ENCODE measurements at regions not wholly inside any gene's neighbourhood (a gene's known extent, or its start where the extent isn't known, plus 50 kb on each side); places are given as distances from the start of the nearest gene placed in this dataset.
"Not testable (repeated sequence)": the region's sequence is repeated elsewhere in the genome, so short reads cannot be mapped to it uniquely, and the experiment has no call there.

DNA sequence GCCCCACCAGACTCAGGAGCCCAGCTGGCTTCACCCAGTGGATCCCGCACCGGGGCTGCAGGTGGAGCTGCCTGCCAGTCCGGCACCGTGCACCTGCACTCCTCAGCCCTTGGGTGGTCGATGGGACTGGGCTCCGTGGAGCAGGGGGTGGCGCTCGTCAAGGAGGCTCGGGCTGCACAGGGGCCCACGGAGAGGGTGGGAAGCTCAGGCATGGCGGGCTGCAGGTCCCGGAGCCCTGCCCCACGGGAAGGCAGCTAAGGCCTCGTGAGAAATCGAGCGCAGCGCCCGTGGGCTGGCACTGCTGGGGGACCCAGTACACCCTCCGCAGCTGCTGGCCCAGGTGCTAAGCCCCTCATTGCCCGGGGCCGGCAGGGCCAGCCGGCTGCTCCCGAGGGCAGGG, 766.1 kb downstream of the RAPGEF2 start:
- H3K27me3 Mint-ChIP-seq; H3K36me3 Mint-ChIP-seq; H3K9me3 ChIP-seq (ENCODE audit: low read length); H3K27ac Mint-ChIP-seq; H3K9me3 Mint-ChIP-seq; H3K36me3 ChIP-seq (ENCODE audit: insufficient read depth, low read length); H3K4me3 Mint-ChIP-seq; H3K4me1 Mint-ChIP-seq; H3K4me3 ChIP-seq (ENCODE audit: low read length); H3K27me3 ChIP-seq (ENCODE audit: insufficient read depth, low read length, poor library complexity, severe bottlenecking); H3K27ac ChIP-seq (ENCODE audit: low read depth, low read length); DNase-seq; POLR2A ChIA-PET; CTCF ChIA-PET; H3K4me1 ChIP-seq (ENCODE audit: insufficient read depth, low read length): not testable (repeated sequence)

DNA sequence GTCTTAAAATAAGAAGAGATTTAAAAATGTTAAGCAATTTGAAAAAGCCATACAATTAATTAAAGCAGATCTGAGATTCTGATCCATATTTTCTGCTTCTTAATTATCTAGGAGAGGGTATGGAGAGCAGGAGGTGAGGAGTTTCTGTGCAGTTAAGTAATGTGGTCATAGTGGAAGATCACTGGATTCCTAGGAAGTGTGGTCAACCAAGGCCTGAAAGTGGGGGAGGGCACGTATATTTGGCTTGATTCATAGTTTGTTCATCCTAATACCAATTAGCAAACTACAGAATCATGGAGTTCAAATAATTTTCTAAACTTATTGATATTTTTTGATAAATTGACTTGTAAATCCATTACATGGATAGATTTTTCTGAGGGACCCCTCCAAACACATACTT, 768.3 kb downstream of the RAPGEF2 start:
- Mint-ChIP-seq H3K36me3 (no peaks in the 10 kb centered on the region), H3K4me3 (no peak overlapping the region), H3K4me1 (no peaks in the 10 kb centered on the region), H3K27ac (no peak overlapping the region), H3K9me3 (peaks cover 2 to 18% (median 11%) of the 10 kb centered on the region in 5 donors), H3K27me3 (no peaks in the 10 kb centered on the region)
- CTCF ChIA-PET = no interaction called here
- Histone ChIP-seq H3K9me3 (ENCODE audit: low read length) (no peaks in the 10 kb centered on the region), H3K27ac (ENCODE audit: low read depth, low read length) (no peak overlapping the region), H3K4me1 (ENCODE audit: insufficient read depth, low read length) (no peaks in the 10 kb centered on the region), H3K4me3 (ENCODE audit: low read length) (no peak overlapping the region), H3K36me3 (ENCODE audit: insufficient read depth, low read length) (no peaks in the 10 kb centered on the region), H3K27me3 (ENCODE audit: insufficient read depth, low read length, poor library complexity, severe bottlenecking) (no peaks in the 10 kb centered on the region)
- DNase-seq = no peak
- POLR2A ChIA-PET = no interaction called here

DNA sequence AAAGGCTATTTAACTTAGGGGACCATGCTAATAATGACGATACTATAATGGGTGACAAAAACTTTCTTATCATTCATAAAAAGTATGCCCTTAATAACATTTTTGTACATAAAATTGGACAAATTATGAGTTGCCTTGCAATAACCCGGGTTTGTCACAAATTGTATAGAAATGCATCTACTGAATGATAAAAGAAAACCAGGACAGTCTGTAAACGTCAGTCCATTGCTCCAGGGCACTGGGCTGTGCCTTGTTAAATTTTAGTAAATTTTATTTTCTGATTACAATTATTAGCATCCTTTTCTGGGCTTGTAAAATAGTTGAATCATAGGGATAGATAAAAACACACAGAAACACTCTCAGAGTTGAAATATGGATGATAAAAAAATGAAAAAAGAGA, 778.3 kb downstream of the RAPGEF2 start:
- no peaks in the 10 kb centered on the region for H3K9me3 ChIP-seq (ENCODE audit: low read length)
- H3K27me3 Mint-ChIP-seq = no peaks in the 10 kb centered on the region
- H3K4me3 Mint-ChIP-seq = no peak overlapping the region
- H3K27ac Mint-ChIP-seq = no peak overlapping the region
- H3K9me3 Mint-ChIP-seq = peaks cover 0 to 24% (median 6%) of the 10 kb centered on the region in 5 donors
- CTCF ChIA-PET = no interaction called here
- H3K27ac ChIP-seq (ENCODE audit: low read depth, low read length) = no peak overlapping the region
- POLR2A ChIA-PET = no interaction called here
- no peaks in the 10 kb centered on the region for H3K36me3 ChIP-seq (ENCODE audit: insufficient read depth, low read length)
- H3K27me3 ChIP-seq (ENCODE audit: insufficient read depth, low read length, poor library complexity, severe bottlenecking) = no peaks in the 10 kb centered on the region
- H3K4me1 Mint-ChIP-seq = no peaks in the 10 kb centered on the region
- H3K4me1 ChIP-seq (ENCODE audit: insufficient read depth, low read length) = no peaks in the 10 kb centered on the region
- DNase-seq = no peak
- H3K36me3 Mint-ChIP-seq = no peaks in the 10 kb centered on the region
- no peak overlapping the region for H3K4me3 ChIP-seq (ENCODE audit: low read length)

DNA sequence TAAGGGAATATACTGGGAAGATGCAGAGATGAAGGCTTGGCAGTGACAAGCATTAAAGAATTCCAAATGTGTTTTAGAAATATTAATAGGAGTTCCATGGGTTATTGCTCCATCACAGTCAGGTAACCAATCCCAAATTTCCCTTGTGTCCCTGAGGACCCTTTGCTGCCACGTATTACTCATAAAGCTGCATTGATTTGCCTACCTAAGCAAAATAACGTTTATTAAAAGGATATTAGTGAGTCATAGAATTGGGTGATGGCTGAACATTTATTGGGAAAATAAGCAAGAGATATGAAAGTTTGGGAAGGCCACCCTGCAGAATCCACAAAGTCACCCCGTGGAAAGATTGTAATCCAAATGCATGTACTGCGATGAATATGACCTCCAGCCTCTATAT, 782.1 kb downstream of the RAPGEF2 start:
- Mint-ChIP-seq H3K27ac (no peak overlapping the region), H3K36me3 (no peaks in the 10 kb centered on the region), H3K27me3 (no peaks in the 10 kb centered on the region), H3K9me3 (peaks cover 0 to 22% (median 3%) of the 10 kb centered on the region in 5 donors), H3K4me1 (no peaks in the 10 kb centered on the region), H3K4me3 (no peak overlapping the region)
- CTCF ChIA-PET = no interaction called here
- no peaks in the 10 kb centered on the region for H3K9me3 ChIP-seq (ENCODE audit: low read length)
- H3K27me3 ChIP-seq (ENCODE audit: insufficient read depth, low read length, poor library complexity, severe bottlenecking) = no peaks in the 10 kb centered on the region
- no peak for DNase-seq
- no peaks in the 10 kb centered on the region for H3K4me1 ChIP-seq (ENCODE audit: insufficient read depth, low read length)
- POLR2A ChIA-PET = no interaction called here
- no peak overlapping the region for H3K27ac ChIP-seq (ENCODE audit: low read depth, low read length)
- no peaks in the 10 kb centered on the region for H3K36me3 ChIP-seq (ENCODE audit: insufficient read depth, low read length)
- no peak overlapping the region for H3K4me3 ChIP-seq (ENCODE audit: low read length)

DNA sequence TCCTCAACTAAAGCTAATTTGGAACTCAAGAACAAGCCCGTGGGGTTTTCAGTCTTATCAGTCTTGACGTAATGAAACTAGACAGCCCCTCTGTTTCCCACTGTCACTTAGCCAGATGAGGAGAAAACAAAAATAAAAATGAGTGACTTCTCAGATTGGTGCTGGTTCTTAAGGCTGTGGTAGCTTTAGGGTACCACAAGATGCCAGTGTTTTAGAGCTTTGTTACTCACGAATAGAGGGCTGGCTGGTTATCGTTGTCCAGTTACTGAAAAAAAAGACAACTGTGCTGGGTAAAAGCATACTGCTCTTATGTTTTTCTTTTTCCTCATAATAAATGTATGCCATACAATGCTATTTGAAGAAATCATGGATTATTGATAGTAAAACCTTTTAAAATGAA, 796.7 kb downstream of the RAPGEF2 start:
- no peaks in the 10 kb centered on the region for H3K36me3 ChIP-seq (ENCODE audit: insufficient read depth, low read length)
- no peaks in the 10 kb centered on the region for H3K36me3 Mint-ChIP-seq
- no peaks in the 10 kb centered on the region for H3K27me3 ChIP-seq (ENCODE audit: insufficient read depth, low read length, poor library complexity, severe bottlenecking)
- H3K4me3 ChIP-seq (ENCODE audit: low read length) = no peak overlapping the region
- ChIA-PET POLR2A (no interaction called here), CTCF (no interaction called here)
- H3K9me3 ChIP-seq (ENCODE audit: low read length) = no peaks in the 10 kb centered on the region
- H3K27me3 Mint-ChIP-seq = no peaks in the 10 kb centered on the region
- H3K27ac Mint-ChIP-seq = no peak overlapping the region
- H3K9me3 Mint-ChIP-seq = peaks cover 0 to 13% (median 2%) of the 10 kb centered on the region in 5 donors
- H3K4me1 ChIP-seq (ENCODE audit: insufficient read depth, low read length) = no peaks in the 10 kb centered on the region
- H3K4me3 Mint-ChIP-seq = no peak overlapping the region
- no peak overlapping the region for H3K27ac ChIP-seq (ENCODE audit: low read depth, low read length)
- DNase-seq = no peak
- no peaks in the 10 kb centered on the region for H3K4me1 Mint-ChIP-seq

DNA sequence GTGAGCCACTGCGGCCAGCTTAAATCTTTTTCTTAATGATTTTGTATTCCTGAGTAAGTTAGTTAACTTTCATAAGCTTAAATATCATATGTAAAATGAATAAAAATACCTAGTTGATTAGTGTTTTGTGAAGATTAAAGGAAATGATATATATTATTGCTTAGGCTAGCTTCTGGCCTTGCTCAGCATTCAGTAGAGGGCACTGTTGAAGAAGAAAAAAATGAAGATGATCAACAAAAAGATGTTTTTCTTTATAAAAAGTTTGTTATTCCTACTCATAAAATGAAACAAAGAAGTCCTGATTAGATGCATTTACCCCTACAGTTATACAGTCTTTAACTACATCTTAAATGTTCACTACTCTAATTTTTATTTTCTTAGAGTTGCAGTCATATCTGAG, 797.7 kb downstream of the RAPGEF2 start:
- CTCF ChIA-PET = no interaction called here
- Mint-ChIP-seq H3K36me3 (no peaks in the 10 kb centered on the region), H3K4me3 (no peak overlapping the region)

DNA sequence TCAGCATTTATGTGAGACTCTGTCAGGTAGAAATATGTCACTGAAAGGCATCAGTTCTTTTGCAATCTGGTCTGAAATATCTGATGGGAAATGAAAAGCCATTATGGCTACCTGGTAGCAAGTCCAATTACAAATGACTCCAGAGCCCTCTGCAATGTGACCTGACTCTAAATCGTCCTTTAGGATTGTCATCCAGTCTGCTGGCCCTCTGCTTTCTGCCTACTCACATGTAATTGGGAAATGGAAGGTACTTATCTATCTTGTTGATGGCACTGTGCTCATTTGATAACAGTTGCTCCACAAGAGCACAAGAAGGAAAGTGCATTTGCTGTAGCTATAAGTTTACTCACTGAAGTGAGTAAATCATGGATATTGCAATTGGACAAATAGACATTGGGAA, 799.8 kb downstream of the RAPGEF2 start:
- Mint-ChIP-seq H3K36me3 (no peaks in the 10 kb centered on the region), H3K27ac (no peak overlapping the region), H3K9me3 (peaks cover 0 to 10% (median 3%) of the 10 kb centered on the region in 5 donors), H3K4me1 (no peaks in the 10 kb centered on the region), H3K27me3 (no peaks in the 10 kb centered on the region), H3K4me3 (no peak overlapping the region)
- Histone ChIP-seq H3K27ac (ENCODE audit: low read depth, low read length) (no peak overlapping the region), H3K36me3 (ENCODE audit: insufficient read depth, low read length) (no peaks in the 10 kb centered on the region), H3K9me3 (ENCODE audit: low read length) (no peaks in the 10 kb centered on the region), H3K4me1 (ENCODE audit: insufficient read depth, low read length) (no peaks in the 10 kb centered on the region), H3K4me3 (ENCODE audit: low read length) (no peak overlapping the region), H3K27me3 (ENCODE audit: insufficient read depth, low read length, poor library complexity, severe bottlenecking) (no peaks in the 10 kb centered on the region)
- POLR2A ChIA-PET = no interaction called here
- no peak for DNase-seq
- CTCF ChIA-PET = no interaction called here

More for the DNA sequence above, 797.7 kb downstream of the RAPGEF2 start:
- H3K27me3 ChIP-seq (ENCODE audit: insufficient read depth, low read length, poor library complexity, severe bottlenecking) = no peaks in the 10 kb centered on the region
- no peak for DNase-seq
- Mint-ChIP-seq H3K27me3 (no peaks in the 10 kb centered on the region), H3K9me3 (peaks cover 0 to 10% (median 2%) of the 10 kb centered on the region in 5 donors), H3K4me1 (no peaks in the 10 kb centered on the region), H3K27ac (no peak overlapping the region)
- POLR2A ChIA-PET = no interaction called here
- H3K36me3 ChIP-seq (ENCODE audit: insufficient read depth, low read length) = no peaks in the 10 kb centered on the region
- H3K27ac ChIP-seq (ENCODE audit: low read depth, low read length) = no peak overlapping the region
- H3K4me3 ChIP-seq (ENCODE audit: low read length) = no peak overlapping the region
- H3K4me1 ChIP-seq (ENCODE audit: insufficient read depth, low read length) = no peaks in the 10 kb centered on the region
- no peaks in the 10 kb centered on the region for H3K9me3 ChIP-seq (ENCODE audit: low read length)

DNA sequence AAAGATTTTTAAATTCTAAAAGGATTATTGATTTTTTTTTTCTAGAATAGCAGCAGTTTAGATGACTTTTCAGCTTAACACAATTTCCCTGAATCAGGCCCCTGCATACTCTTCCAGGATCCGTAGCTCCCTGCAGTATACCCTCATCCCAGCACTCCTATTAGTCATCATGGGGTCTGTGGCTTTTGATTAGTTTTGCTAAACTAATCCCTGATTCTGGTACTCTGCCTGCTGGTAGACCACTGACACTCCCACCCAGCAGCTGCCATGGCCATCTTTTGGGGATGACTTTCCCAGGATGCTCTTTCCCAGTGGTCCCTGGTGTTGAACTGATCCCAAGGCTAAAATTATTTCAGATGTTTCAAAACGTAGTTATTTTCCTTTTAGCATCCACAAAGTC, 802.0 kb downstream of the RAPGEF2 start:
- H3K27me3 Mint-ChIP-seq = no peaks in the 10 kb centered on the region
- no peaks in the 10 kb centered on the region for H3K4me1 ChIP-seq (ENCODE audit: insufficient read depth, low read length)
- no peak overlapping the region for H3K27ac ChIP-seq (ENCODE audit: low read depth, low read length)
- H3K4me1 Mint-ChIP-seq = no peaks in the 10 kb centered on the region
- ChIA-PET CTCF (no interaction called here), POLR2A (no interaction called here)
- no peak overlapping the region for H3K27ac Mint-ChIP-seq
- no peaks in the 10 kb centered on the region for H3K27me3 ChIP-seq (ENCODE audit: insufficient read depth, low read length, poor library complexity, severe bottlenecking)
- peaks cover 0 to 6% (median 4%) of the 10 kb centered on the region in 5 donors for H3K9me3 Mint-ChIP-seq
- H3K36me3 Mint-ChIP-seq = no peaks in the 10 kb centered on the region
- no peak overlapping the region for H3K4me3 ChIP-seq (ENCODE audit: low read length)
- no peaks in the 10 kb centered on the region for H3K9me3 ChIP-seq (ENCODE audit: low read length)
- H3K4me3 Mint-ChIP-seq = no peak overlapping the region
- no peaks in the 10 kb centered on the region for H3K36me3 ChIP-seq (ENCODE audit: insufficient read depth, low read length)
- no peak for DNase-seq

DNA sequence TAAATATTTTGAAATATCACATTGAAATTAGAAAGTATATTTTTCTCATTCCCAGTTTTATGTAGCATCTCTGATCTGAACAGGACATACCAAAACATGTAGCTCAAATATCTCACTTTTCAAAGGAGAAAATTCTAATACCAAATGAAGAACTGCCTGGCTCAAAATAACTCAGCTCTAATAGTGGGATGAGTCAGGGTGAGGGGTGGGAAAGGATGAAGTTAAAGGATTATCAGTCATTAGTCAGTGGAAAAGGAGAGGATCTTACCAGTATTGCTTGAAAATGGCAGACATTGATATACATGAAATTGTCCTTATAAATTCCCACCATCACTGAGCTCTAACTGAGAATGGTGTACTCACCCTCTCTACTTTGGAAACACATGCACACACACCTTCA, 803.2 kb downstream of the RAPGEF2 start:
- no peaks in the 10 kb centered on the region for H3K27me3 ChIP-seq (ENCODE audit: insufficient read depth, low read length, poor library complexity, severe bottlenecking)
- no peak overlapping the region for H3K27ac ChIP-seq (ENCODE audit: low read depth, low read length)
- H3K36me3 Mint-ChIP-seq = no peaks in the 10 kb centered on the region
- H3K4me3 Mint-ChIP-seq = no peak overlapping the region
- H3K9me3 ChIP-seq (ENCODE audit: low read length) = no peaks in the 10 kb centered on the region
- no peak overlapping the region for H3K4me3 ChIP-seq (ENCODE audit: low read length)
- H3K9me3 Mint-ChIP-seq = peaks cover 0 to 12% (median 5%) of the 10 kb centered on the region in 5 donors
- no peaks in the 10 kb centered on the region for H3K36me3 ChIP-seq (ENCODE audit: insufficient read depth, low read length)
- DNase-seq = no peak
- no peaks in the 10 kb centered on the region for H3K4me1 ChIP-seq (ENCODE audit: insufficient read depth, low read length)
- ChIA-PET POLR2A (no interaction called here), CTCF (no interaction called here)
- H3K27me3 Mint-ChIP-seq = no peaks in the 10 kb centered on the region
- H3K27ac Mint-ChIP-seq = no peak overlapping the region
- no peaks in the 10 kb centered on the region for H3K4me1 Mint-ChIP-seq
